Adrenal gland (tissue), 9 donors: ENCODE measurements at regions not wholly inside any gene's neighbourhood (a gene's known extent, or its start where the extent isn't known, plus 50 kb on each side); places are given as distances from the start of the nearest gene placed in this dataset.

ENCODE experiments used
- DNase-seq, 7 donors: peaks; one replicate each; pipeline ENCODE4 v3.0.0-alpha.2; 2019 to 2020
- H3K27ac ChIP-seq, 5 donors: fragments of 200-600 bp; sonication (generic) in 4 of 5; 1 replicate in 3 of 5; 2 replicates in 2 of 5; pipeline versions ENCODE4 v1.5.1 to v1.8.0; 2016 to 2020; ENCODE audit warnings: mild to moderate bottlenecking in 1 of 5
- H3K27me3 ChIP-seq: fragments of 200-600 bp; 2 replicates; pipeline ENCODE4 v1.8.0; 2021
- H3K36me3 ChIP-seq, 2 donors: fragments of 200-600 bp; replicated peaks in 1 of 2; 1 replicate in 1 of 2; 2 replicates in 1 of 2; pipeline versions ENCODE4 v1.5.1 to v1.8.0; 2018 to 2022
- H3K4me1 ChIP-seq, 2 donors: fragments of 200-600 bp; replicated peaks in 1 of 2; 1 replicate in 1 of 2; 2 replicates in 1 of 2; pipeline versions ENCODE4 v1.5.1 to v1.8.0; 2018 to 2021
- H3K4me3 ChIP-seq, 4 donors: fragments of 200-600 bp; sonication (generic) in 3 of 4; one replicate each; pipeline ENCODE4 v1.5.1; 2016 to 2018
- H3K9me3 ChIP-seq, 3 donors: fragments of 200-600 bp; sonication (generic) in 1 of 3; replicated peaks in 1 of 3; 1 replicate in 2 of 3; 2 replicates in 1 of 3; pipeline versions ENCODE4 v1.5.1 to v1.8.0; 2016 to 2021
- CTCF ChIP-seq, 6 experiments: fragments of 450-650 bp in 4 of 6; fragments of 200-600 bp in 2 of 6; sonication (generic) in 1 of 6; IDR thresholded peaks; 1 replicate in 5 of 6; 2 replicates in 1 of 6; pipeline versions ENCODE4 v1.5.1 to v1.8.0; 2016 to 2021; ENCODE audit warnings: antibody characterized with exemption in 6 of 6, mild to moderate bottlenecking in 2 of 6, moderate library complexity in 1 of 6
- POLR2A ChIP-seq, 2 donors: fragments of 450-650 bp; IDR thresholded peaks; one replicate each; pipeline ENCODE4 v1.6.1; 2017; ENCODE audit warnings: antibody characterized with exemption in 2 of 2, mild to moderate bottlenecking in 2 of 2, moderate library complexity in 1 of 2
- WGBS, 4 donors: extraction: QIAGEN DNeasy Blood & Tissue Kit in 2 of 4; methylation state at CpG; one replicate each; pipeline versions ENCODE4 v1.1.5 to v1.1.7; 2013 to 2017; 5-methylcytosine and 5-hydroxymethylcytosine counted together
- intact Hi-C, 2 donors: fragments of 100-400 bp; cut with DNase I; formaldehyde crosslinking; loops; one replicate each; pipeline versions ENCODE4 v1.14.1 to v1.15.0; 2022 to 2023
- donor health status: healthy with polysubstance abuse.
- donor health status: Bipolar disorder and iron deficiency.
- donor health status: DM: yes; HTN: yes; CAD: no.
- donor health status: DM: no; HTN: no; CAD: no.
- donor health status: DM: no; HTN: no; CAD: no.

GRCh38 chr4:154954117-154954516 is 173.0 kb downstream of the RBM46 start:
- no peak overlapping the region for H3K4me3 ChIP-seq
- WGBS, 4 donors, result 79 to 88% (median 81%) methylated on average over 2 of the region's 2 CpGs

GRCh38 chr4:154958121-154958520 is 177.0 kb downstream of the RBM46 start:
- no peaks in the 10 kb centered on the region for H3K27me3 ChIP-seq
- no peaks in the 10 kb centered on the region for H3K9me3 ChIP-seq
- intact Hi-C loops, result no loop called here
- TF ChIP-seq POLR2A (IDR thresholded peaks at IDR 0.05) (no peak), CTCF (IDR thresholded peaks at IDR 0.05) (no peak)
- H3K27ac ChIP-seq, result no peak overlapping the region
- no peaks in the 10 kb centered on the region for H3K36me3 ChIP-seq
- H3K4me1 ChIP-seq, result no peaks in the 10 kb centered on the region
- no peak for DNase-seq
- H3K4me3 ChIP-seq, result no peak overlapping the region

More at GRCh38 chr4:154954117-154954516, 173.0 kb downstream of the RBM46 start:
- no peaks in the 10 kb centered on the region for H3K27me3 ChIP-seq
- H3K36me3 ChIP-seq, result no peaks in the 10 kb centered on the region
- intact Hi-C loops, result no loop called here
- H3K4me1 ChIP-seq, result no peaks in the 10 kb centered on the region
- DNase-seq, result no peak
- no peak for TF ChIP-seq CTCF (IDR thresholded peaks at IDR 0.05)
- TF ChIP-seq POLR2A (IDR thresholded peaks at IDR 0.05), result no peak
- H3K9me3 ChIP-seq, result no peaks in the 10 kb centered on the region
- H3K27ac ChIP-seq, result no peak overlapping the region

- Histone ChIP-seq H3K4me1 (no peaks in the 10 kb centered on the region), H3K27ac (no peak overlapping the region), H3K4me3 (no peak overlapping the region), H3K27me3 (no peaks in the 10 kb centered on the region), H3K36me3 (no peaks in the 10 kb centered on the region), H3K9me3 (no peaks in the 10 kb centered on the region)
- intact Hi-C loops, result no loop called here
- TF ChIP-seq POLR2A (IDR thresholded peaks at IDR 0.05), result no peak
- no peak for TF ChIP-seq CTCF (IDR thresholded peaks at IDR 0.05)
- 16 to 32% (median 21%) methylated on average over 2 of the region's 2 CpGs for WGBS, 4 donors
- DNase-seq, result peak; percentile 29 to 62 (median 40)
Measured at GRCh38 chr4:154958621-154959358, 177.7 kb downstream of the RBM46 start.

- no peaks in the 10 kb centered on the region for H3K36me3 ChIP-seq
- no peaks in the 10 kb centered on the region for H3K9me3 ChIP-seq
- H3K27ac ChIP-seq, result no peak overlapping the region
- intact Hi-C loops, result no loop called here
- 83 to 90% (median 85%) methylated on average over 2 of the region's 2 CpGs for WGBS, 4 donors
- H3K4me3 ChIP-seq, result no peak overlapping the region
- TF ChIP-seq CTCF (IDR thresholded peaks at IDR 0.05), result no peak
- no peak for TF ChIP-seq POLR2A (IDR thresholded peaks at IDR 0.05)
- no peak for DNase-seq
- H3K4me1 ChIP-seq, result no peaks in the 10 kb centered on the region
- no peaks in the 10 kb centered on the region for H3K27me3 ChIP-seq
Measured at GRCh38 chr4:154959756-154960155, 178.7 kb downstream of the RBM46 start.
